ENCODE measurements at regions not wholly inside any gene's neighbourhood (a gene's known extent, or its start where the extent isn't known, plus 50 kb on each side); places are given as distances from the start of the nearest gene placed in this dataset.

DNA sequence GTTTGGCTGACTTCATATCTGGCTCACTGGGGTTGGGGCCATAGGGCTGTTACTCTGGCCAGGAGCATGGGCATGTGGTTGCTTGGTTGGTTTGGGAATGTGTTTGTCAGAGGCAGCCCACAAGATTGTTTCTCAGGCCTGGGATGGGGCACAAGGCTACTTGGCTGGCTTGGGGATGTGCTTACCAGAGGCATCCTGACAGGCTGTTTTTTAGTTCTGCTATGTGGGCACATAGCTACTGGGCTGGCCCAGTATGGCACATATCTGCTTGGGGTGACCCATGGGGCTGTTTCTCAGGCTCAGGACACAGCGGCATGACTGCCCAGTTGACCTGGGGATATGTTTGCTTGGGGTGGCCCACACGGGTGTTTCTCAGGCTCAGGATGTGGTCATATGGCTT, 94.6 kb upstream of the PGR start (continued):
- TF ChIP-seq CBX5 (IDR thresholded peaks at IDR 0.05; ENCODE audit: low read depth, low read length), result no peak
- TF ChIP-seq BACH1 (IDR thresholded peaks at IDR 0.05; ENCODE audit: low read length), result no peak
- TF ChIP-seq SUZ12 (IDR thresholded peaks at IDR 0.05; ENCODE audit: low read length), result no peak
- TF ChIP-seq EP300 (IDR thresholded peaks at IDR 0.05; ENCODE audit: borderline replicate concordance in 1 of 2, low read depth in 2 of 2, low read length in 2 of 2), result no peak
- no peak for TF ChIP-seq TCF12 (IDR thresholded peaks at IDR 0.05; ENCODE audit: low read depth, low read length)
- TF ChIP-seq, protein P1, sequence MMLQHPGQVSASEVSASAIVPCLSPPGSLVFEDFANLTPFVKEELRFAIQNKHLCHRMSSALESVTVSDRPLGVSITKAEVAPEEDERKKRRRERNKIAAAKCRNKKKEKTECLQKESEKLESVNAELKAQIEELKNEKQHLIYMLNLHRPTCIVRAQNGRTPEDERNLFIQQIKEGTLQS (IDR thresholded peaks at IDR 0.05; ENCODE audit: insufficient read depth, low read depth, low read length), result no peak
- TF ChIP-seq, protein P2, sequence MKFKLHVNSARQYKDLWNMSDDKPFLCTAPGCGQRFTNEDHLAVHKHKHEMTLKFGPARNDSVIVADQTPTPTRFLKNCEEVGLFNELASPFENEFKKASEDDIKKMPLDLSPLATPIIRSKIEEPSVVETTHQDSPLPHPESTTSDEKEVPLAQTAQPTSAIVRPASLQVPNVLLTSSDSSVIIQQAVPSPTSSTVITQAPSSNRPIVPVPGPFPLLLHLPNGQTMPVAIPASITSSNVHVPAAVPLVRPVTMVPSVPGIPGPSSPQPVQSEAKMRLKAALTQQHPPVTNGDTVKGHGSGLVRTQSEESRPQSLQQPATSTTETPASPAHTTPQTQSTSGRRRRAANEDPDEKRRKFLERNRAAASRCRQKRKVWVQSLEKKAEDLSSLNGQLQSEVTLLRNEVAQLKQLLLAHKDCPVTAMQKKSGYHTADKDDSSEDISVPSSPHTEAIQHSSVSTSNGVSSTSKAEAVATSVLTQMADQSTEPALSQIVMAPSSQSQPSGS (IDR thresholded peaks at IDR 0.05; ENCODE audit: low read length), result no peak
- TF ChIP-seq, protein P3, sequence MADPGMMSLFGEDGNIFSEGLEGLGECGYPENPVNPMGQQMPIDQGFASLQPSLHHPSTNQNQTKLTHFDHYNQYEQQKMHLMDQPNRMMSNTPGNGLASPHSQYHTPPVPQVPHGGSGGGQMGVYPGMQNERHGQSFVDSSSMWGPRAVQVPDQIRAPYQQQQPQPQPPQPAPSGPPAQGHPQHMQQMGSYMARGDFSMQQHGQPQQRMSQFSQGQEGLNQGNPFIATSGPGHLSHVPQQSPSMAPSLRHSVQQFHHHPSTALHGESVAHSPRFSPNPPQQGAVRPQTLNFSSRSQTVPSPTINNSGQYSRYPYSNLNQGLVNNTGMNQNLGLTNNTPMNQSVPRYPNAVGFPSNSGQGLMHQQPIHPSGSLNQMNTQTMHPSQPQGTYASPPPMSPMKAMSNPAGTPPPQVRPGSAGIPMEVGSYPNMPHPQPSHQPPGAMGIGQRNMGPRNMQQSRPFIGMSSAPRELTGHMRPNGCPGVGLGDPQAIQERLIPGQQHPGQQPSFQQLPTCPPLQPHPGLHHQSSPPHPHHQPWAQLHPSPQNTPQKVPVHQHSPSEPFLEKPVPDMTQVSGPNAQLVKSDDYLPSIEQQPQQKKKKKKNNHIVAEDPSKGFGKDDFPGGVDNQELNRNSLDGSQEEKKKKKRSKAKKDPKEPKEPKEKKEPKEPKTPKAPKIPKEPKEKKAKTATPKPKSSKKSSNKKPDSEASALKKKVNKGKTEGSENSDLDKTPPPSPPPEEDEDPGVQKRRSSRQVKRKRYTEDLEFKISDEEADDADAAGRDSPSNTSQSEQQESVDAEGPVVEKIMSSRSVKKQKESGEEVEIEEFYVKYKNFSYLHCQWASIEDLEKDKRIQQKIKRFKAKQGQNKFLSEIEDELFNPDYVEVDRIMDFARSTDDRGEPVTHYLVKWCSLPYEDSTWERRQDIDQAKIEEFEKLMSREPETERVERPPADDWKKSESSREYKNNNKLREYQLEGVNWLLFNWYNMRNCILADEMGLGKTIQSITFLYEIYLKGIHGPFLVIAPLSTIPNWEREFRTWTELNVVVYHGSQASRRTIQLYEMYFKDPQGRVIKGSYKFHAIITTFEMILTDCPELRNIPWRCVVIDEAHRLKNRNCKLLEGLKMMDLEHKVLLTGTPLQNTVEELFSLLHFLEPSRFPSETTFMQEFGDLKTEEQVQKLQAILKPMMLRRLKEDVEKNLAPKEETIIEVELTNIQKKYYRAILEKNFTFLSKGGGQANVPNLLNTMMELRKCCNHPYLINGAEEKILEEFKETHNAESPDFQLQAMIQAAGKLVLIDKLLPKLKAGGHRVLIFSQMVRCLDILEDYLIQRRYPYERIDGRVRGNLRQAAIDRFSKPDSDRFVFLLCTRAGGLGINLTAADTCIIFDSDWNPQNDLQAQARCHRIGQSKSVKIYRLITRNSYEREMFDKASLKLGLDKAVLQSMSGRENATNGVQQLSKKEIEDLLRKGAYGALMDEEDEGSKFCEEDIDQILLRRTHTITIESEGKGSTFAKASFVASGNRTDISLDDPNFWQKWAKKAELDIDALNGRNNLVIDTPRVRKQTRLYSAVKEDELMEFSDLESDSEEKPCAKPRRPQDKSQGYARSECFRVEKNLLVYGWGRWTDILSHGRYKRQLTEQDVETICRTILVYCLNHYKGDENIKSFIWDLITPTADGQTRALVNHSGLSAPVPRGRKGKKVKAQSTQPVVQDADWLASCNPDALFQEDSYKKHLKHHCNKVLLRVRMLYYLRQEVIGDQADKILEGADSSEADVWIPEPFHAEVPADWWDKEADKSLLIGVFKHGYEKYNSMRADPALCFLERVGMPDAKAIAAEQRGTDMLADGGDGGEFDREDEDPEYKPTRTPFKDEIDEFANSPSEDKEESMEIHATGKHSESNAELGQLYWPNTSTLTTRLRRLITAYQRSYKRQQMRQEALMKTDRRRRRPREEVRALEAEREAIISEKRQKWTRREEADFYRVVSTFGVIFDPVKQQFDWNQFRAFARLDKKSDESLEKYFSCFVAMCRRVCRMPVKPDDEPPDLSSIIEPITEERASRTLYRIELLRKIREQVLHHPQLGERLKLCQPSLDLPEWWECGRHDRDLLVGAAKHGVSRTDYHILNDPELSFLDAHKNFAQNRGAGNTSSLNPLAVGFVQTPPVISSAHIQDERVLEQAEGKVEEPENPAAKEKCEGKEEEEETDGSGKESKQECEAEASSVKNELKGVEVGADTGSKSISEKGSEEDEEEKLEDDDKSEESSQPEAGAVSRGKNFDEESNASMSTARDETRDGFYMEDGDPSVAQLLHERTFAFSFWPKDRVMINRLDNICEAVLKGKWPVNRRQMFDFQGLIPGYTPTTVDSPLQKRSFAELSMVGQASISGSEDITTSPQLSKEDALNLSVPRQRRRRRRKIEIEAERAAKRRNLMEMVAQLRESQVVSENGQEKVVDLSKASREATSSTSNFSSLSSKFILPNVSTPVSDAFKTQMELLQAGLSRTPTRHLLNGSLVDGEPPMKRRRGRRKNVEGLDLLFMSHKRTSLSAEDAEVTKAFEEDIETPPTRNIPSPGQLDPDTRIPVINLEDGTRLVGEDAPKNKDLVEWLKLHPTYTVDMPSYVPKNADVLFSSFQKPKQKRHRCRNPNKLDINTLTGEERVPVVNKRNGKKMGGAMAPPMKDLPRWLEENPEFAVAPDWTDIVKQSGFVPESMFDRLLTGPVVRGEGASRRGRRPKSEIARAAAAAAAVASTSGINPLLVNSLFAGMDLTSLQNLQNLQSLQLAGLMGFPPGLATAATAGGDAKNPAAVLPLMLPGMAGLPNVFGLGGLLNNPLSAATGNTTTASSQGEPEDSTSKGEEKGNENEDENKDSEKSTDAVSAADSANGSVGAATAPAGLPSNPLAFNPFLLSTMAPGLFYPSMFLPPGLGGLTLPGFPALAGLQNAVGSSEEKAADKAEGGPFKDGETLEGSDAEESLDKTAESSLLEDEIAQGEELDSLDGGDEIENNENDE (IDR thresholded peaks at IDR 0.05; ENCODE audit: insufficient replicate concordance, low read length), result no peak
